Right renal pelvis (tissue), 4 donors: ENCODE measurements at regions not wholly inside any gene's neighbourhood (a gene's known extent, or its start where the extent isn't known, plus 50 kb on each side); places are given as distances from the start of the nearest gene placed in this dataset.

Experiments used
- DNase-seq, 4 donors: peaks; one replicate each; pipeline ENCODE4 v3.0.0-alpha.2; 2013; ENCODE audit warnings: low read depth in 4 of 4, low spot score in 3 of 4, missing footprints in 1 of 4

- no peak for DNase-seq
Observed at GRCh38 chr22:49643466-49643865, 184.2 kb downstream of the BRD1 start.

GRCh38 chr22:49642741-49643140, 184.9 kb downstream of the BRD1 start:
- no peak for DNase-seq

GRCh38 chr22:49642331-49642730, 185.3 kb downstream of the BRD1 start:
- DNase-seq, result no peak

GRCh38 chr22:49641770-49642313, 185.8 kb downstream of the BRD1 start:
- DNase-seq, result no peak

- no peak for DNase-seq
Observed at GRCh38 chr22:49640366-49641095, 187.1 kb downstream of the BRD1 start.

- no peak for DNase-seq
Observed at GRCh38 chr22:49639956-49640355, 187.7 kb downstream of the BRD1 start.

- DNase-seq, result no peak
Observed at GRCh38 chr22:49638788-49639187, 188.9 kb downstream of the BRD1 start.

- DNase-seq, result no peak
Observed at GRCh38 chr22:49638001-49638400, 189.7 kb downstream of the BRD1 start.

- no peak for DNase-seq
Observed at GRCh38 chr22:49637255-49637760, 190.4 kb downstream of the BRD1 start.

GRCh38 chr22:49636649-49637048, 191.0 kb downstream of the BRD1 start:
- no peak for DNase-seq

- no peak for DNase-seq
Observed at GRCh38 chr22:49636214-49636613, 191.5 kb downstream of the BRD1 start.

GRCh38 chr22:49634006-49634772, 193.5 kb downstream of the BRD1 start:
- DNase-seq, result no peak

GRCh38 chr22:49633010-49633324, 194.7 kb downstream of the BRD1 start:
- no peak for DNase-seq

GRCh38 chr22:49632199-49633009, 195.3 kb downstream of the BRD1 start:
- DNase-seq, result peak; percentile 66 to 75 (median 68)

GRCh38 chr22:49630448-49630946, 197.2 kb downstream of the BRD1 start:
- no peak for DNase-seq

GRCh38 chr22:49629586-49630447, 197.9 kb downstream of the BRD1 start:
- DNase-seq, result no peak

- no peak for DNase-seq
Observed at GRCh38 chr22:49629261-49629570, 198.5 kb downstream of the BRD1 start.

- DNase-seq, result no peak
Observed at GRCh38 chr22:49628391-49629260, 199.0 kb downstream of the BRD1 start.
